HL-60 (cell line): ENCODE measurements at regions not wholly inside any gene's neighbourhood (a gene's known extent, or its start where the extent isn't known, plus 50 kb on each side); places are given as distances from the start of the nearest gene placed in this dataset.

ENCODE experiments used
- CTCF ChIP-seq: IDR thresholded peaks from one replicate; pipeline ENCODE4 v1.5.1; 2011; ENCODE audit warnings: low read length, control low read depth, inconsistent platforms; ENCODE audit not compliant: insufficient read depth
- REST ChIP-seq: IDR thresholded peaks from 2 replicates; pipeline ENCODE4 v1.6.1; 2012; ENCODE audit warnings: low read depth; ENCODE audit not compliant: insufficient replicate concordance

- TF ChIP-seq CTCF: no peak
- no peak for TF ChIP-seq REST
Measured at GRCh38 chr4:14614840-14615239, 387.4 kb upstream of the CPEB2 start.
